ENCODE measurements at regions not wholly inside any gene's neighbourhood (a gene's known extent, or its start where the extent isn't known, plus 50 kb on each side); places are given as distances from the start of the nearest gene placed in this dataset.
"Not testable (repeated sequence)": the region's sequence is repeated elsewhere in the genome, so short reads cannot be mapped to it uniquely, and the experiment has no call there.

- no peak for DNase-seq (ENCODE audit: low read depth)
- no peak overlapping the region for H3K4me3 ChIP-seq (replicated peaks; ENCODE audit: low read depth, low read length)
- TF ChIP-seq CTCF (IDR thresholded peaks at IDR 0.05; ENCODE audit: low read length, missing control alignments): no peak
These were observed 315.8 kb upstream of the KAZN start for GRCh38 chr1:14282707-14283106.

- DNase-seq (ENCODE audit: low read depth): no peak
- H3K4me3 ChIP-seq (replicated peaks; ENCODE audit: low read depth, low read length): no peak overlapping the region
- no peak for TF ChIP-seq CTCF (IDR thresholded peaks at IDR 0.05; ENCODE audit: low read length, missing control alignments)
These were observed 313.2 kb upstream of the KAZN start for GRCh38 chr1:14285238-14285637.

- not testable (repeated sequence) for H3K4me3 ChIP-seq (replicated peaks; ENCODE audit: low read depth, low read length); DNase-seq (ENCODE audit: low read depth)
These were observed 307.3 kb upstream of the KAZN start for GRCh38 chr1:14291182-14291581.

- no peak for DNase-seq (ENCODE audit: low read depth)
- no peak overlapping the region for H3K4me3 ChIP-seq (replicated peaks; ENCODE audit: low read depth, low read length)
- no peak for TF ChIP-seq CTCF (IDR thresholded peaks at IDR 0.05; ENCODE audit: low read length, missing control alignments)
These were observed 306.0 kb upstream of the KAZN start for GRCh38 chr1:14292520-14292919.

GRCh38 chr1:14294006-14294405 is 304.5 kb upstream of the KAZN start:
- DNase-seq (ENCODE audit: low read depth): no peak
- no peak overlapping the region for H3K4me3 ChIP-seq (replicated peaks; ENCODE audit: low read depth, low read length)
- no peak for TF ChIP-seq CTCF (IDR thresholded peaks at IDR 0.05; ENCODE audit: low read length, missing control alignments)

- no peak overlapping the region for H3K4me3 ChIP-seq (replicated peaks; ENCODE audit: low read depth, low read length)
These were observed 303.5 kb upstream of the KAZN start for GRCh38 chr1:14294860-14295536.

GRCh38 chr1:14296795-14297194 is 301.7 kb upstream of the KAZN start:
- no peak for DNase-seq (ENCODE audit: low read depth)
- no peak for TF ChIP-seq CTCF (IDR thresholded peaks at IDR 0.05; ENCODE audit: low read length, missing control alignments)
- no peak overlapping the region for H3K4me3 ChIP-seq (replicated peaks; ENCODE audit: low read depth, low read length)

More at GRCh38 chr1:14294860-14295536, 303.5 kb upstream of the KAZN start:
- DNase-seq (ENCODE audit: low read depth): no peak
- no peak for TF ChIP-seq CTCF (IDR thresholded peaks at IDR 0.05; ENCODE audit: low read length, missing control alignments)
